DMS 273 (cell line): ENCODE measurements at regions not wholly inside any gene's neighbourhood (a gene's known extent, or its start where the extent isn't known, plus 50 kb on each side); places are given as distances from the start of the nearest gene placed in this dataset.

Experiments used
- DNase-seq: peaks from one replicate; lab custom pipeline; 2025; ENCODE audit not compliant: unreplicated experiment; lab: John Stamatoyannopoulos, UW

- DNase-seq, result no peak
Measured at GRCh38 chr1:2865571-2866421, 64.3 kb upstream of the TTC34 start.

GRCh38 chr1:2866422-2867086 lies 65.1 kb upstream of the TTC34 start:
- no peak for DNase-seq

DNA sequence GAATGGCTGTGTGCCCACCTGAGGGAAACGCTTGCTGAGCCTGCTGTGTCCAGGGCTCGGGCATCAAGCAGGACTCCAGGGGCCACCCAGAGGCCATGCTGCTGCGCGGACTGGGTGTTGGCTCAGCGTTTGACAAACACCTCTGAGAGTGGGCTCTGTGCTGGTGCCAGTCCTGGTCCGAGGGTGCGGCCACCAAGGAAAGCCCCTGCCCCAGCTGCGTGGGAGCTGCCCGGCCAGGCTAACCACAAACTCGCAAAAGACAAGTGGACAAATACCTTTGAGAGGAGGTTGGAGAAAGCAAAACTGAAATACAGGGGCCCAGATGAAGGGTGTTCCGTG lies 65.6 kb upstream of the TTC34 start:
- DNase-seq, result no peak

- DNase-seq, result no peak
Measured at GRCh38 chr1:2867861-2868260, 66.4 kb upstream of the TTC34 start.

- DNase-seq, result no peak
Measured at GRCh38 chr1:2868571-2869195, 67.2 kb upstream of the TTC34 start.

- no peak for DNase-seq
Measured at GRCh38 chr1:2871246-2871815, 69.8 kb upstream of the TTC34 start.

DNA sequence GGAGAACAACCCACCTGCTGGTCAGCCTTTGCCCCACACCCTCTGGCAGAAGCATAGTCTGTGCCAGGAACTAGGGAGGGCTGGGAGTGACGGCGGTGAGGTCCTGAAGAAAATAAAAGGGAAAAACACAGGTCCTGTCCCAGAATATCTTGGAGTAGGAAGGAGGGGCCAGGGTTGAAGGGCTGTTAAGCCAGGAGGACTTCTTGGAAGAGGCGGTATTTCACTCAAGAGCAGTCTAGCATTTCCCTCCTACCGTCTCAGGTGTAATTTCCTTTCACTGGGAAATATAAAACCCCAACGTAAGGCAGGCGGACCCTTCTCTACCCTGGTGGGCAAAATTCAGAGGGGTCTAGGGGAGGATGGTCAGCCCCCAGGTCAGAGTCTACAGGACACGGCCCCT lies 72.7 kb upstream of the TTC34 start:
- DNase-seq, result no peak

GRCh38 chr1:2874607-2875480 lies 73.4 kb upstream of the TTC34 start:
- no peak for DNase-seq

- DNase-seq, result no peak
Measured at GRCh38 chr1:2875707-2876561, 74.4 kb upstream of the TTC34 start.

GRCh38 chr1:2876846-2877245 lies 75.4 kb upstream of the TTC34 start:
- no peak for DNase-seq

DNA sequence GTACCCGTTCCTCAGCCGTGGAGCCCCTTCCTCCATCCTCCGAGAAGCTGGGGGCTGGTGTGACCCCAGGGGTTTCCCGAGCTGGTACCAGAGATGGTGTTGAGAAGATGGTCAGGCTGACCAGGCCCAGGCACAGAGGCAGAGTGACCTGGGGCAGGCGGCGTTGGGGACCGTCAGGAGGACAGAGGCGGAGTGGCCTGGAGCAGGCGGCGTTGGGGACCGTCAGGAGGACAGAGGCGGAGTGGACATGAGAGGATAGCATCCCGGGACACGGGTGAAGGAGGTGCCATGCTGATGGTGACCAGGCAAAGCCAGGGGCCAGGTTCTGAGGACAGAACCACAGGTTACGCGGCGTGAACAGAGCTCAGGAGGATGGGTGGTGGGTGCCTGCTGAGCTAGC lies 75.9 kb upstream of the TTC34 start:
- no peak for DNase-seq

DNA sequence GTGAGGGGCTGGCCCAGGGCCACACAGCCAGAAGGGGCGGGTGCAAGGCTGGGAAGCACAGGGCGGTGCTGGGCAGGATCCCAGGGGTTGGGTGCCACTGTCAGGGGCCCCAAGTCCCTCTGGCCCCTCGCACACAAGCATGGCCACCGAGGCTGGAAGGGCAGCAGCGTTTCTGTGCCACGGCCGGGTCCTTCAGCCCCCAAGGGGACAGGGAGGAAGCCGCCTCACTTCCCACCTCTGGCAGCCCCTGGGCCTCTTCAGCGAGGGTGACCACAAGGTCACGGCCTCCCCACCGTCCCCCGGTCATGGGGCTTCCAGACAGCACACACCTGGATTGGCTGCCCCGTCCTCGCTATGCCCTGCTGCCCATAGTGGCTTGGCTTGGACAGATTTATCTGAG lies 77.1 kb upstream of the TTC34 start:
- DNase-seq, result no peak

DNA sequence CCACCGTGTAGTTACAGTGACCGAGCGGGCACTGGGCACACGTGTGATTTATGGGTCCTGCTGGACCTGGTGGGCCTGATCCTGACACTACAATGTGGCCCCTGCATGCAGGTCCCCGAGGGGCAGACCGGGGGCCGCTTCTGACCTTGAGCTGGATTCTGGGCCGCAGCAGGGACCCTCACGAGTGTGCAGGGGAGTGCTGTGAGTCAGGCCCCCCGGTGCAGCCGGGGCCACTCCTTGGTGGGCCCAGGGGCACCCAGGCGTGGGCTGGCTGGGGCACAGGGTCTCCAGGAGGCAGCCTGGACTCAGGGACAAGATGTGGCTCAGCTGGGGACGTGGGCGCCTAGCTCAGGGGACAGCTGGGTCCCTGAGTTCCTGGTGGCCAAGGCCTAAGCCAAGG lies 77.5 kb upstream of the TTC34 start:
- DNase-seq, result no peak

DNA sequence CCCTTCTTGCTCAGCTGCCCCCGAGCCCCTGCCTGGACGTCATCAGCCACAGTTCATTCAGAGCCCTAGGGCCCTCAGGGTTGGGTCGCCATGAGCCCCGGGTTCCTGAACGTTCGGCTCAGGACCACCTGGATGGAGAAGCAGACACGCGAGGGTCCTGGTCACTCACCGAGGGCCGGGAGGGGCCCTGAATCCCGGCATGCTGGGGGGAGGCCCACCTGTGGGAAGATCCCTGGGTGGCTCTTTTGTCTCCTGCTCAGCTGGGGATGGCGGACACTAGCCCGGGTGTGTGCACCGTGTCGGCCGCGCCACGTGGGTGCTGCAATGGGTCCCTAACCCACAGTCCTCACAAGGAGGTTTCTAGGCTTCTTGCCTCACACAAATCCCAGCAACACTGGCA lies 78.1 kb upstream of the TTC34 start:
- no peak for DNase-seq

- DNase-seq, result no peak
Measured at GRCh38 chr1:2880086-2880485, 78.6 kb upstream of the TTC34 start.

- DNase-seq, result no peak
Measured at GRCh38 chr1:2880812-2881295, 79.4 kb upstream of the TTC34 start.

DNA sequence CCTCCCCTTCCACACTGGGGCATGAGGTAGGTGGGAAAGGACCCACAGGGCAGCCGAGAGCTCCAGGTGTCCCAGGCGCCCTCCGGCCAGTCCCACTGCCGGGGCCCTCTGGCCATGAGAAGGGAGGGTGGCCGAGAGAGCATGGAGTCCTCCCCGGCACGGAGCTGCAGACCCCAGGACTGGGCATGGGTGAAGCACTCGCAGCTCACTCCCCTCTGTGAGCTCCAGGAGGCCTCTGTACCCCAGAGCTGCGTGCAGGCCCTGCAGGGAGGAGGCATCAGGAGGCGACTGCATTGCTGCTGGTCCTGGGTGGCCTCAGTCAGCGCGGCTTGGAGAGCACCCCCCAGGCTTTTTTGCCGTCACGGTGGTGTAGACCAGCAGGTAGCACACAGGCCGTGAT lies 80.1 kb upstream of the TTC34 start:
- DNase-seq, result no peak

DNA sequence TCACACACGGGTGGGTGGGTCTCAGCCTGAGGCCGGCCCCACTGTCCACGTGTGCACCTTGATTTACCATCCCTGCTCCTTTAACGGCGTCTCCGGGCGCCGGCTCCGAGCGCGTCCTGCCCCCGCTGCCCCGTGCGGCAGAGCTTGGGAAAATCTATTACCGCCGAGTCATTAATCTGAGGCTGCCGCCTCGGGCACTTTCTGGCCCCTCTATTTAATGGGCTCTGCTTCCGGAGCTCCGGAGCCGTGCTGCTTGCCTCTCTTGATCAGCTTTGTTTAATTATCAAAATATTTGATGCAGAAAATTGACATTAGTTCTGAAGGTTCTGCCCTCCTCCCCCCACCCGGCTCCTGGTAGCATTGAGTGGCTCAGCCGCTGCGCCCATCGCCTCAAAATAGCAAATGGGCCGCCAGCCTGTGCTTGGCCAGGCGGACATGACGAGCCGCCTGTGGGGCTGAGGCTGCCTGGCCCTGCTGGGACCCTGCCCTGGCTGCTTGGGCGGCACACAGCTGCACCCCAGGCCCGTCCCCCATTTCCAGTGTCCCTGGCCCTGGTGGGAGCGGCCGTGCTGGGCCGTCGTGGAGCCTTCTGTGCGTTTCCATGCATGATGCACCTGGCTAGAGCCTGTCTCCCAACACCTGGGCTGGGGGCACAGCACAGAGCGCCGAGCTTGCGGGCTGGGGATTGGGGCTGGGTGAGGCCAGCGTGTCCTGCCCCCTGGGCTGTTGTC lies 81.6 kb upstream of the TTC34 start:
- DNase-seq, result no peak

- no peak for DNase-seq
Measured at GRCh38 chr1:2885001-2885400, 83.5 kb upstream of the TTC34 start.
